ENCODE measurements at regions not wholly inside any gene's neighbourhood (a gene's known extent, or its start where the extent isn't known, plus 50 kb on each side); places are given as distances from the start of the nearest gene placed in this dataset.

DNA sequence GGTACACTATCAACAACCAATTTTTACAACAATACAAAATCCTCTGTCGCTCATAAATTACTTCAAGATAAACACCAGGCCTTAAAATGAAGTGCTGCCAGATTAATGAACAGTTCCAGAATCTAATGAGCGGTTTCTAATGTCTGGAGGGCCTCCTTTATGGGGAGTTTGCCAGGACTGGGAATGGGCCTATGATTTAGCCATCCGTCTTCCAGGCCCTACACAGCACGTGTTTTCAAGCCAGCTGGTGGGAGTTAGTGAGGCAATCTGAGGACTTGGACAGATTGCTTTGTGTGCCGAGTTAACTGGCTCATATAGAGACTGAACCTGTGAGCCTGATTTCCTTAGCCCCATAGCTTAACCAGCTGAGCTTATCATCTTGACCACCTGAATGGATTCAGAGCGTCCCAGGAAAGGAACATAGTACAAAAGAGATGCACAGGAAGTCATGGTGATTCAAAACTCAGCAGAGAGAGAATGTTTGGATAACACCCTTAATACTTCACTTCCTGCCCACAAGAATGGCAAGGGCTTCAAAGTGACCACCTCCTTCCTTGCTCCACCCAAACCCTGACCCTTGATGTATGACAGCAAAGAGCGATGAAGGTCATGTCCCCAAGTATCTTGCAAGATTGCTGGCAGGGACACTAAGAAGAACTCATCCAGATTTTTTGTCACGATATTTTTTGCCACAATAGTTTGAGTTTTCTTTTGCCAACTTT, 143.5 kb downstream of the SLC30A10 start:
- Histone ChIP-seq H3K36me3 (replicated peaks) (no peaks in the 10 kb centered on the region), H3K4me3 (ENCODE audit: low read depth, low read length) (no peak overlapping the region), H3K27me3 (replicated peaks) (no peaks in the 10 kb centered on the region), H3K27ac (no peak overlapping the region)
- TF ChIP-seq, protein P1, sequence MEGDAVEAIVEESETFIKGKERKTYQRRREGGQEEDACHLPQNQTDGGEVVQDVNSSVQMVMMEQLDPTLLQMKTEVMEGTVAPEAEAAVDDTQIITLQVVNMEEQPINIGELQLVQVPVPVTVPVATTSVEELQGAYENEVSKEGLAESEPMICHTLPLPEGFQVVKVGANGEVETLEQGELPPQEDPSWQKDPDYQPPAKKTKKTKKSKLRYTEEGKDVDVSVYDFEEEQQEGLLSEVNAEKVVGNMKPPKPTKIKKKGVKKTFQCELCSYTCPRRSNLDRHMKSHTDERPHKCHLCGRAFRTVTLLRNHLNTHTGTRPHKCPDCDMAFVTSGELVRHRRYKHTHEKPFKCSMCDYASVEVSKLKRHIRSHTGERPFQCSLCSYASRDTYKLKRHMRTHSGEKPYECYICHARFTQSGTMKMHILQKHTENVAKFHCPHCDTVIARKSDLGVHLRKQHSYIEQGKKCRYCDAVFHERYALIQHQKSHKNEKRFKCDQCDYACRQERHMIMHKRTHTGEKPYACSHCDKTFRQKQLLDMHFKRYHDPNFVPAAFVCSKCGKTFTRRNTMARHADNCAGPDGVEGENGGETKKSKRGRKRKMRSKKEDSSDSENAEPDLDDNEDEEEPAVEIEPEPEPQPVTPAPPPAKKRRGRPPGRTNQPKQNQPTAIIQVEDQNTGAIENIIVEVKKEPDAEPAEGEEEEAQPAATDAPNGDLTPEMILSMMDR (IDR thresholded peaks at IDR 0.05; ENCODE audit: low read depth, low read length, missing control alignments): no peak
- in situ Hi-C loops (cut with HindIII; ENCODE audit: low pct_ligation_motif_present, low sequenced_read_pairs): no loop called here
- peak; percentile 9 for DNase-seq

DNA sequence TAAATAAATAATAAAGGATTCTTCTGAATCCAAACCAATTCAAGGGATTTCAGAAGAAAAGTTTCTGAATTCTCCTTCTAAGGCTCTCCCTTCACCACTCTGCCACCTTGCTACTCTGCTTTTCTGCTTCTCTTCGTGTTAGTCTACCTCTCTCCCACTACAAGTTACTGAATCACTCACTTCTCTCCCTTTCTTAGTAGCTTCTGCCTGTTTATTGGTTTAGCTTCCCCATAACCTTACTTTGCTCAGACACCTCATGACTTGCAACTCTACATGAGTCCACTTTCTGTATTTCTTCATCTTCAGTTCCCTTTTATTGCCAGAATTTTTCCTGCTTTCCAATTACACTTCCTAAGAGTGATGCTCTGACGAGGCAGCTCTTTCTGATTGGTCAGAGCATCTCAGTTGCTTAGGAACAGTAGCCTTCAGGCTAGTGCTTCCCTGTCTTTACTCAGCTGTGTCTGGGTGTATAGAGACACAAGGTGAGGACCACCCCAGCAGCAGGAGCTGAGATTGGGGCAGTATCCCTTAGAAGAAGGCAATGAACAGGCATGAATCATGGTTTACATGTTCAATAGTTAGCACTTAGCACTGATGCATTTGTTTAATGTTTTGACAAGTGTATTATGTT, 144.6 kb downstream of the SLC30A10 start:
- in situ Hi-C loops (cut with HindIII; ENCODE audit: low pct_ligation_motif_present, low sequenced_read_pairs): no loop called here
- Histone ChIP-seq H3K27me3 (replicated peaks) (no peaks in the 10 kb centered on the region), H3K36me3 (replicated peaks) (no peaks in the 10 kb centered on the region), H3K4me3 (ENCODE audit: low read depth, low read length) (no peak overlapping the region), H3K27ac (no peak overlapping the region)
- DNase-seq: no peak
- TF ChIP-seq, protein P1 (IDR thresholded peaks at IDR 0.05; ENCODE audit: low read depth, low read length, missing control alignments): no peak

DNA sequence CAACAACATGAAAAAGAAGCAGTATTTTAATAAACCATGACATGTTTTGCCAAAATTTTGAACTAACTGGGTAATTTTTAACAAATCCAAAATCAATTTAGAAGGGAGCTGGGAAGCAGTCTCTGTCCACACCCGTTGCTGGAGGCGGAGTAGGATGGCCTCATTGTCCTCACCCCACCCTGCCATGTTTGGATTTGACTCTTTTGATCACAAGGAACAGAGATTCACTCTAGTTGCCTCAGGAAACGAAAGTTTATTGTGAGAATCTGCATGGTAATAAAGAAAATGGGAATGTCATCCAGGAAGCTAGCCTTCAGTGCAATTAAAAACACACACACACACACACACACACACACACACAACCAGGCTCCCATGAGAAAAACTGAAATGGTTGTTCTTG, 145.4 kb downstream of the SLC30A10 start:
- no peak for DNase-seq
- no peaks in the 10 kb centered on the region for H3K27me3 ChIP-seq (replicated peaks)
- no peak overlapping the region for H3K27ac ChIP-seq
- in situ Hi-C loops (cut with HindIII; ENCODE audit: low pct_ligation_motif_present, low sequenced_read_pairs): no loop called here
- TF ChIP-seq, protein P1 (IDR thresholded peaks at IDR 0.05; ENCODE audit: low read depth, low read length, missing control alignments): no peak
- H3K4me3 ChIP-seq (ENCODE audit: low read depth, low read length): no peak overlapping the region
- H3K36me3 ChIP-seq (replicated peaks): no peaks in the 10 kb centered on the region

DNA sequence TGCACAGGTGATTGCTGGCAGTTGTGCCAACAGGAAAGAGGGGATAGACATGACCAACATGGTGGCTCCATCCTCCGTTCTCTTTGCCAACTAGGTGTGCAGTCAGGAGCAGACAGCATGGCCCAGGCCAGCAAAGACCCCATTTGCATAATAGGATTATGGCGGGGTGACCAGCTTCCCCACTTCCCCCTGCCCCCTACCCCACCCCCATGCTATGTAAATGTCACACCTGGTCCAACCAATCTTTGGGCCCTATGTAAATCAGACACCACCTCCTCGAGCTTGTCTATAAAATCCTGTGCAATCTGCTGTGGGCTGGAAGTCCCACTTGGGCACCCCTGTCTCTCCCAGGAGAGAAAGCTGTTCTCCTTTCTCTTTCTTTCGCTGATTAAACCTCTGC, 146.0 kb downstream of the SLC30A10 start:
- in situ Hi-C loops (cut with HindIII; ENCODE audit: low pct_ligation_motif_present, low sequenced_read_pairs): no loop called here
- H3K36me3 ChIP-seq (replicated peaks): no peaks in the 10 kb centered on the region
- TF ChIP-seq, protein P1 (IDR thresholded peaks at IDR 0.05; ENCODE audit: low read depth, low read length, missing control alignments): no peak
- H3K27ac ChIP-seq: no peak overlapping the region
- no peaks in the 10 kb centered on the region for H3K27me3 ChIP-seq (replicated peaks)
- DNase-seq: no peak
- no peak overlapping the region for H3K4me3 ChIP-seq (ENCODE audit: low read depth, low read length)

DNA sequence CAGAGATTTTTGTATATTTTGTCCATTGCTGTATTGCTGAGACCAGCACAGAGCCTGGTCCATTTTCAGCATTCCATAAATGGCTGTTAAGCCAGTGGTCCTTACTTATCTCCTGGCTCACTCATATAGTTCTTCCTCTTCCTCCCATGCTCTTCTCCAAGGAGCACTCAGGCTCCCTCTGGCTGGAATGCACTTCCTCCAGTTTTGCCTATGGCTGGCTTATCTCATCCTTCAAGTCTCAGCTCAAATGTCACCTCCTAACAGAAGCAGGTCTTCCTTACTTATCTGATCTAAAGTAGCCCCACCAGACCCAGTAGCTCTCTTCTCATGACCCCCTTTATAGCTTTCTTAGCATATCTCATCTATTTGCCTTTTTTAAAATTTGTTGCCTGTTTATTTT, 146.9 kb downstream of the SLC30A10 start:
- Histone ChIP-seq H3K4me3 (ENCODE audit: low read depth, low read length) (no peak overlapping the region), H3K36me3 (replicated peaks) (no peaks in the 10 kb centered on the region)

More for the DNA sequence above, 146.9 kb downstream of the SLC30A10 start:
- H3K27me3 ChIP-seq (replicated peaks): no peaks in the 10 kb centered on the region
- H3K27ac ChIP-seq: no peak overlapping the region
- TF ChIP-seq, protein P1 (IDR thresholded peaks at IDR 0.05; ENCODE audit: low read depth, low read length, missing control alignments): no peak
- in situ Hi-C loops (cut with HindIII; ENCODE audit: low pct_ligation_motif_present, low sequenced_read_pairs): no loop called here
- DNase-seq: no peak

Measured in brain microvascular endothelial cell (primary cell).